HEK293T (cell line): ENCODE measurements at regions not wholly inside any gene's neighbourhood (a gene's known extent, or its start where the extent isn't known, plus 50 kb on each side); places are given as distances from the start of the nearest gene placed in this dataset.

Experiments used
- ARNT ChIP-seq: fragments of 450-650 bp; IDR thresholded peaks from 2 replicates; pipeline ENCODE4 v1.6.1; 2017; ENCODE audit warnings: mild to moderate bottlenecking
- BHLHE40 ChIP-seq: fragments of 450-650 bp; IDR thresholded peaks from 2 replicates; pipeline ENCODE4 v1.6.1; 2016; ENCODE audit warnings: mild to moderate bottlenecking, moderate library complexity, borderline replicate concordance
- FOXA1 ChIP-seq: fragments of 450-650 bp; IDR thresholded peaks from 2 replicates; pipeline ENCODE4 v1.6.1; 2016; ENCODE audit warnings: mild to moderate bottlenecking
- FOXK2 ChIP-seq: fragments of 450-650 bp; IDR thresholded peaks from 2 replicates; pipeline ENCODE4 v1.6.1; 2016; ENCODE audit warnings: mild to moderate bottlenecking
- HDGF ChIP-seq: fragments of 450-650 bp; IDR thresholded peaks from 2 replicates; pipeline ENCODE4 v1.6.1; 2017; ENCODE audit warnings: antibody characterized with exemption, borderline replicate concordance
- LEF1 ChIP-seq: fragments of 450-650 bp; IDR thresholded peaks from 2 replicates; pipeline ENCODE4 v1.6.1; 2017; ENCODE audit warnings: mild to moderate bottlenecking, borderline replicate concordance
- NFRKB ChIP-seq: fragments of 450-650 bp; IDR thresholded peaks from 2 replicates; pipeline ENCODE4 v1.6.1; 2016; ENCODE audit warnings: mild to moderate bottlenecking, moderate library complexity
- SP1 ChIP-seq: fragments of 450-650 bp; IDR thresholded peaks from 2 replicates; pipeline ENCODE4 v1.6.1; 2017
- SUZ12 ChIP-seq: fragments of 450-650 bp; IDR thresholded peaks from 2 replicates; pipeline ENCODE4 v1.6.1; 2016; ENCODE audit warnings: mild to moderate bottlenecking
- ZNF384 ChIP-seq: fragments of 450-650 bp; IDR thresholded peaks from 2 replicates; pipeline ENCODE4 v1.6.1; 2016
- TF ChIP-seq, protein P1 (sequence below): fragments of 450-650 bp; IDR thresholded peaks from 2 replicates; pipeline ENCODE4 v1.6.1; 2016

DNA sequence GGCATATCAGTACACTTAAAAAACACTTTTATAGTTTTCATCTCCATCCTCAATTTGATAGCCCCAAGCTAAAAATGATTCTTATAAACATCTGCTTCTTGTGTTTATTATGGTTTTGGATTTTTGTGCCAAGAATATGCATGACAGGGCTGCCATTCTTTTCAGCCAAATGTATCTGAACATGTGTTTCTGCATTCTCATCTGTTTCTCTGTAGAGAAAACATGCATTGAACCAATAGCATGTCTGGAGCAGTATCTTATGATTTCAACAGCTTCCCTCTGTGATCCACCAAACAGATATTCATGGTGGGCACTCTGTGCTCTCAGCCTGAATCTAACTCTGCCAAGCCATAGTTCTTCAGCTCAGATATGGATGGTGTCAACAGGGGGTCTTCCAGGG is 99.3 kb upstream of the ERCC6L2 start:
- TF ChIP-seq BHLHE40 (no peak), SP1 (no peak), FOXK2 (no peak), ZNF384 (no peak), NFRKB (no peak), HDGF (no peak), LEF1 (no peak), SUZ12 (no peak), ARNT (no peak), FOXA1 (no peak)
- TF ChIP-seq, protein P1, sequence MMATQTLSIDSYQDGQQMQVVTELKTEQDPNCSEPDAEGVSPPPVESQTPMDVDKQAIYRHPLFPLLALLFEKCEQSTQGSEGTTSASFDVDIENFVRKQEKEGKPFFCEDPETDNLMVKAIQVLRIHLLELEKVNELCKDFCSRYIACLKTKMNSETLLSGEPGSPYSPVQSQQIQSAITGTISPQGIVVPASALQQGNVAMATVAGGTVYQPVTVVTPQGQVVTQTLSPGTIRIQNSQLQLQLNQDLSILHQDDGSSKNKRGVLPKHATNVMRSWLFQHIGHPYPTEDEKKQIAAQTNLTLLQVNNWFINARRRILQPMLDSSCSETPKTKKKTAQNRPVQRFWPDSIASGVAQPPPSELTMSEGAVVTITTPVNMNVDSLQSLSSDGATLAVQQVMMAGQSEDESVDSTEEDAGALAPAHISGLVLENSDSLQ = no peak
